Dendritic cell treated with granulocyte-macrophage colony-stimulating factor and Interleukin-4, amounts not matched to agents 40 ng/mL and 50 ng/mL, for 4 days (primary cell): ENCODE measurements at regions not wholly inside any gene's neighbourhood (a gene's known extent, or its start where the extent isn't known, plus 50 kb on each side); places are given as distances from the start of the nearest gene placed in this dataset.
"Not testable (repeated sequence)": the region's sequence is repeated elsewhere in the genome, so short reads cannot be mapped to it uniquely, and the experiment has no call there.

Experiments
- H3K27ac Mint-ChIP-seq: one replicate; pipeline ENCODE4 v1.8.0; 2022; ENCODE audit warnings: mild to moderate bottlenecking, mixed read lengths
- H3K27me3 Mint-ChIP-seq: one replicate; pipeline ENCODE4 v1.8.0; 2022; ENCODE audit warnings: mild to moderate bottlenecking, mixed read lengths
- H3K36me3 Mint-ChIP-seq: one replicate; pipeline ENCODE4 v1.8.0; 2022; ENCODE audit warnings: low read depth, mixed read lengths
- H3K4me1 Mint-ChIP-seq: one replicate; pipeline ENCODE4 v1.8.0; 2022; ENCODE audit warnings: low read depth, mixed read lengths
- H3K4me3 Mint-ChIP-seq: one replicate; pipeline ENCODE4 v1.8.0; 2022; ENCODE audit warnings: mild to moderate bottlenecking, moderate library complexity, mixed read lengths
- H3K9me3 Mint-ChIP-seq: one replicate; pipeline ENCODE4 v1.8.0; 2022; ENCODE audit warnings: mixed read lengths
- intact Hi-C: fragments of 100-400 bp; cut with micrococcal nuclease; formaldehyde crosslinking; loops from one replicate; pipeline ENCODE4 v1.15.0; 2022

DNA sequence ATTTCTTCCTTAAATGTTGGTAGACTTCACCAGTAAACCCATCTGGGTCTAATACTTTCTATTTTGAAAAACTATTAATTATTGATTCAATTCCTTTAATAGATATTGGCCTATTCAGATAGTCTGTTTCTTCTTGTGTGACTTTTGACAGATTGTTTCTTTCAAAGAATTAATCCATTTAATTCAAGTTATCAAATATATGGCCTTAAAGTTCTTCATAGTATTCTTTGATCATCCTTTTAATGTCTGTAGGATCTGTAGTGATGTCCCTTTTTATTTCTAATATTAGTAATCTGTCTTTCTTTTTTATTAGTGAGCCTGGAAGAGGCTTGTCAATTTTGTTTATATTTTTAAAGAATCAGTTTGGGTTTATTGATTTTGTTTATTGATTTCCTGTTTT, 190.0 kb downstream of the SLC38A4 start:
- Mint-ChIP-seq H3K9me3 (peaks cover 44% of the 10 kb centered on the region), H3K36me3 (no peaks in the 10 kb centered on the region), H3K27me3 (no peaks in the 10 kb centered on the region), H3K27ac (no peak overlapping the region), H3K4me3 (no peak overlapping the region), H3K4me1 (no peaks in the 10 kb centered on the region)
- intact Hi-C loops = no loop called here

DNA sequence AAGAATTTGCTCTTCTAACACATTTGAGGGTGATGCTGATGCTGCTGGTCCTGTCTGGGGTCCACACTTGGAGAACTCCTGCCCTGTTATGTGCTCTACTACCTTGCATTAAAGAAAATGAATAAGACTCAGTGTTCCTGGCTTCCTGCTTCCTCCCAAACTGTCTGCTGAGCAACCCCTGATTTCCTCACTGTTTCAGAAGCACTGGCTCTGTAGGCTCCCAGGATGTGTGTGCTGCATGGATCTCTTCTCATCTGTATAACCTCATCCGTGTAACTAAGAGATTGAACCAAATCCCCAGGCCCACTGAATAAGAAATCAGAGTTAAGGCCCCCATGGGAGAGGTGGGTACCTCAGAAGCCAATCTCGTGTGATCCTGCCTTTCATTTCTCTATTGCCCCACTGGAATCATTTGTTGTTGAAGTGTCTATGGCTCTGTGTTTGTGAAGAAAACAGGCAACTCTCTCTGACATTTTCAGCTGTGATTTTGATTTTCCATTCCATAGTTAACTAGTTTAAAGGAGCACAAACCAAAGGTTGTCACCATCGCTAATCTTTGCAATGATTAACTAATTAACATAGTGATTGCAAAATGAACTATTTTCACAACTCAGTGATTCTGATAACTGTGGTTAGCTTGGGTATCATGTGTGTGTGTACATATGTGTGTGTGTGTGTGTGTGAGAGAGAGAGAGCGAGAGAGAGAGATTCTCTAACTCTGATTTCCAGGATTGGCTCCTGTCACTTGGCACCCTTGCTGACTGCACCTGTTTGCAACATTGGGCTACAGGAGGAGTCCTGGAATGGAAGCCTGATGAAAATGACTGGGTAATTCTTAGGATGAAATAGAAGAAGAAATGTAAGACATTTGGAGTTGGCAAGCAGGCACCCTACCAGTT, 196.2 kb downstream of the SLC38A4 start:
- no peaks in the 10 kb centered on the region for H3K27me3 Mint-ChIP-seq
- H3K4me1 Mint-ChIP-seq = peaks cover 5% of the 10 kb centered on the region
- no peaks in the 10 kb centered on the region for H3K9me3 Mint-ChIP-seq
- H3K36me3 Mint-ChIP-seq = no peaks in the 10 kb centered on the region
- H3K27ac Mint-ChIP-seq = no peak overlapping the region
- H3K4me3 Mint-ChIP-seq = no peak overlapping the region
- intact Hi-C loops = no loop called here

DNA sequence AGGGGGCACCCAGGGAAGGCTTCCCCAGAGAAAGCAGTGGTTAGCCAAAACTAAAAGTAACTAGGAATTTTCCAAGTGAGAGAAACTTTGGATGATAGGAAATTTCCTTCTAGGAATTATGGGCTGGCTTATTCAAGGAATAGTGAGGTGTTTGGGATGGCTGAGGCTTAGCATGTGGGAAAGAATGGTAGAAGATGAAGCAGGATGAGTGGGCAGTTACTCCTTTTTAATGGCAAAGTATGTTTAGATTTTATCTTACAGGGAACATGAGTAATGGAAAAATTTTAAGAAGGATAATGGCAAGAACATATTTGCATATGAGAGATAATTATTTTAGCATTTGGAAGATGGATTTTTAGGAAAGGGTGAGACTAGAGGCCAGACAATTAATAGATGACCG, 197.6 kb downstream of the SLC38A4 start:
- H3K4me1 Mint-ChIP-seq = peaks cover 5% of the 10 kb centered on the region
- H3K9me3 Mint-ChIP-seq = no peaks in the 10 kb centered on the region
- H3K27me3 Mint-ChIP-seq = no peaks in the 10 kb centered on the region
- intact Hi-C loops = no loop called here
- no peak overlapping the region for H3K4me3 Mint-ChIP-seq
- no peaks in the 10 kb centered on the region for H3K36me3 Mint-ChIP-seq
- H3K27ac Mint-ChIP-seq = no peak overlapping the region

DNA sequence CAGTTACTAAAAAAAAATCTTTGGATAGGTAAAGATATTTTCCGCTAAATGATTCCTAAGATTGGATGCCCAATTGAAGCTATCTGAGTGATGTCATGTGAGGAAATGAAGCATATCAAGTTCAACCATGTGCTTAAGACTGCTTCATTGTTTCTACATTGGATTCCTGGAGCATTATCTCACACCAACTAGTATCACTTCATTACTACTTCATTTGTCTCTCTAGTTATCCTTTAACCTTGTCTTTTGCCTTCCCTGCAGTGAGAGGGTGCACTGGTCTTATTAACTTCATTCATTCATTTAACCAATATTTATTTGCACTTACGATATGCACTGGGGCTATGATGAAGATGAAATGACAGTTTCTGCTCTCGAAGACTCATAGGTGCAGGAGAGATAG, 198.1 kb downstream of the SLC38A4 start:
- Mint-ChIP-seq H3K9me3 (no peaks in the 10 kb centered on the region), H3K27ac (no peak overlapping the region), H3K4me3 (no peak overlapping the region), H3K27me3 (no peaks in the 10 kb centered on the region), H3K4me1 (peaks cover 5% of the 10 kb centered on the region), H3K36me3 (no peaks in the 10 kb centered on the region)
- intact Hi-C loops = no loop called here

DNA sequence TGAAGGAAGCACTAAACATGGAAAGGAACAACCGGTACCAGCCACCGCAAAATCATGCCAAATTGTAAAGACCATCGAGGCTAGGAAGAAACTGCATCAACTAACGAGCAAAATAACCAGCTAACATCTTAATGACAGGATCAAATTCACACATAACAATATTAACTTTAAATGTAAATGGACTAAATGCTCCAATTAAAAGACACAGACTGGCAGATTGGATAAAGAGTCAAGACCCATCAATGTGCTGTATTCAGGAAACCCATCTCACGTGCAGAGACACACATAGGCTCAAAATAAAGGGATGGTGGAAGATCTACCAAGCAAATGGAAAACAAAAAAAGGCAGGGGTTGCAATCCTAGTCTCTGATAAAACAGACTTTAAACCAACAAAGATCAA, 206.3 kb downstream of the SLC38A4 start:
- H3K4me3 Mint-ChIP-seq, H3K27ac Mint-ChIP-seq, H3K4me1 Mint-ChIP-seq: not testable (repeated sequence)

DNA sequence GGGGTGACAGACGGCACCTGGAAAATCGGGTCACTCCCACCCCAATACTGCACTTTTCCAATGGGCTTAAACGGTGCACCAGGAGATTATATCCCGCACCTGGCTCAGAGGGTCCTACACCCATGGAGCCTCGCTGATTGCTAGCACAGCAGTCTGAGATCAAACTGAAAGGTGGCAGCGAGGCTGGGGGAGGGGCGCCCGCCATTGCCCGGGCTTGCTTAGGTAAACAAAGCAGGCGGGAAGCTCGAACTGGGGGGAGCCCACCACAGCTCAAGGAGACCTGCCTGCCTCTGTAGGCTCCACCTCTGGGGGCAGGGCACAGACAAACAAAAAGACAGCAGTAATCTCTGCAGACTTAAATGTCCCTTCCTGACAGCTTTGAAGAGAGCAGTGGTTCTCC, 208.1 kb downstream of the SLC38A4 start:
- H3K27ac Mint-ChIP-seq, H3K27me3 Mint-ChIP-seq, H3K4me3 Mint-ChIP-seq, H3K4me1 Mint-ChIP-seq, H3K36me3 Mint-ChIP-seq, intact Hi-C loops: not testable (repeated sequence)
- peaks cover 46% of the 10 kb centered on the region for H3K9me3 Mint-ChIP-seq

More for the DNA sequence above, 206.3 kb downstream of the SLC38A4 start:
- H3K36me3 Mint-ChIP-seq, H3K27me3 Mint-ChIP-seq, intact Hi-C loops: not testable (repeated sequence)
- peaks cover 42% of the 10 kb centered on the region for H3K9me3 Mint-ChIP-seq

DNA sequence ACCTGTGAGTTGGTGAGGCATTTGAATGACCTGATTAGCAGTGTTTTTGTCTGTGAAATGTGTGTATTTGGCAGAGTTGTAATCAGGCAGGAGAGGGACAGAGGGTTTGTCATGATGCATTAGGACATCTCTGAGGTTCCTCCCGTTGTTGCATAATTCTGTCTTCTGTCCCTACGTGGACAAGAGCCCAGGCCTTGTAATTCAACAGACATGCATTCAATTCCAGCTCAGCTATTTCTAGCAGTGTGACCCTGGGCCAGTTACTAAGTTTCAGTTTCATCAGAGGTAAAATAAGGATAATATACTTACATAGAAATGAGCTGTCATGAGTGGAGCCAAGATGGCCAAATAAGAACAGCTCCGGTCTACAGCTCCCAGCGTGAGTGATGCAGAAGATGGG, 208.6 kb downstream of the SLC38A4 start:
- no peak overlapping the region for H3K27ac Mint-ChIP-seq
- H3K9me3 Mint-ChIP-seq = peaks cover 52% of the 10 kb centered on the region
- intact Hi-C loops = no loop called here
- H3K4me1 Mint-ChIP-seq = no peaks in the 10 kb centered on the region
- no peaks in the 10 kb centered on the region for H3K36me3 Mint-ChIP-seq
- H3K27me3 Mint-ChIP-seq = no peaks in the 10 kb centered on the region
- H3K4me3 Mint-ChIP-seq = no peak overlapping the region

DNA sequence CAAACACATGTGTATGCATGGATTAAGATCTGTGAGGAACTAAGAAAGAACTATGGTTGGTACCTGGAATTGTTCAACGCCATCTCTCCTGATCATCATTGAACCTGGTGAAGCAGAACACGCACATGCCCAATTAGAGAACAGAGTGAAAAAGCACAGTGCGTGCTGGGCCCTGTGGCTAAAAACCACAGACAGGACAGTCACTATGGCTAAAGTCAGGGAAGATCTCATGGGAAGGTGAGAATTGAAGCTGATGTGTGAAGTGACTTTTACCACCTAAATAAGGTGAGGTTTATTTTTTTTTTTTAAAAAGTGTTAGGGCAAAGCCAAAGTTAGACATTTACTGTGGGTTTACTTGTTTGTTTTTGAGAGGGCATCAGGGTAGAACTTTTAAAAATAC, 215.0 kb downstream of the SLC38A4 start:
- H3K36me3 Mint-ChIP-seq = no peaks in the 10 kb centered on the region
- H3K4me1 Mint-ChIP-seq = peaks cover 10% of the 10 kb centered on the region
- no peaks in the 10 kb centered on the region for H3K27me3 Mint-ChIP-seq
- no peak overlapping the region for H3K4me3 Mint-ChIP-seq
- no peak overlapping the region for H3K27ac Mint-ChIP-seq
- intact Hi-C loops = no loop called here
- H3K9me3 Mint-ChIP-seq = peaks cover 17% of the 10 kb centered on the region

DNA sequence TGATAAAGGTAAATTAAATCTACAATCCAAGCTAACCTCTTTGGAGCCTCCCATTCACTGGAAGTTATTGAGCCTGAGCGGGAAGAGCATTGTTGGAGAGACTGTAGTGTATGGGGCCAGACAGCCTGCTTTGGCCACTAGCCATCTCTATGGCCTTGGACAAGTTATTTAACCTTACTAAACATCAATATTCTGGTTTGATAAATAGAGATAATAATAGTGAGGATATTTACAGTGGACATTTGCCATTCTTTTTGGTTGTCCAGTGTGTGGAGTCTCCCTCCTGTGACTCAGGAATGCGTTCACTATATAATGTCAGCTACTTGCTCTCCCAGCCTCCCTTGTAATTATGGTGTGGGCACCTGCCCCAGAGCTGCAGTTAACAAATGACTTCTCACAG, 216.1 kb downstream of the SLC38A4 start:
- H3K27ac Mint-ChIP-seq = no peak overlapping the region

DNA sequence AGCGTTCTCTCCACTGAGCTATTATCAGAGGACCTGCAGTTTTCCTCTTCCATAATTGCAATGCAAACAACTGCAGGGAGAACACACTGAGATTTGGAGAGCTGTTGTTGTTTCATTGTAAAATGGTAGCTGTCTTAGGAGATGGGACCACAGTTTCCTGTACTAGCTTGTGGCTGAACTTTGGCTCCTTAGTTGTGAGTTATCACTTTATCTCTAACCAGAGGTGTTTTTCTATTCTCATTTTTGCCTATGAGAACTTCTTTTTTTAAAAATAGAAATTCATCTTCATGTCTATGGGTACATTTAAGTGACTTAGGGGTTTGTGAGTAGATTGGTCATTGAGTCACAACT, 216.5 kb downstream of the SLC38A4 start:
- no peak overlapping the region for H3K27ac Mint-ChIP-seq
- no peaks in the 10 kb centered on the region for H3K27me3 Mint-ChIP-seq
- H3K9me3 Mint-ChIP-seq = peaks cover 20% of the 10 kb centered on the region
- intact Hi-C loops = no loop called here
- no peaks in the 10 kb centered on the region for H3K36me3 Mint-ChIP-seq
- H3K4me1 Mint-ChIP-seq = peaks cover 10% of the 10 kb centered on the region
- H3K4me3 Mint-ChIP-seq = no peak overlapping the region

More for the DNA sequence above, 216.1 kb downstream of the SLC38A4 start:
- Mint-ChIP-seq H3K27me3 (no peaks in the 10 kb centered on the region), H3K4me3 (no peak overlapping the region), H3K36me3 (no peaks in the 10 kb centered on the region), H3K4me1 (peaks cover 10% of the 10 kb centered on the region), H3K9me3 (peaks cover 17% of the 10 kb centered on the region)
- intact Hi-C loops = no loop called here

DNA sequence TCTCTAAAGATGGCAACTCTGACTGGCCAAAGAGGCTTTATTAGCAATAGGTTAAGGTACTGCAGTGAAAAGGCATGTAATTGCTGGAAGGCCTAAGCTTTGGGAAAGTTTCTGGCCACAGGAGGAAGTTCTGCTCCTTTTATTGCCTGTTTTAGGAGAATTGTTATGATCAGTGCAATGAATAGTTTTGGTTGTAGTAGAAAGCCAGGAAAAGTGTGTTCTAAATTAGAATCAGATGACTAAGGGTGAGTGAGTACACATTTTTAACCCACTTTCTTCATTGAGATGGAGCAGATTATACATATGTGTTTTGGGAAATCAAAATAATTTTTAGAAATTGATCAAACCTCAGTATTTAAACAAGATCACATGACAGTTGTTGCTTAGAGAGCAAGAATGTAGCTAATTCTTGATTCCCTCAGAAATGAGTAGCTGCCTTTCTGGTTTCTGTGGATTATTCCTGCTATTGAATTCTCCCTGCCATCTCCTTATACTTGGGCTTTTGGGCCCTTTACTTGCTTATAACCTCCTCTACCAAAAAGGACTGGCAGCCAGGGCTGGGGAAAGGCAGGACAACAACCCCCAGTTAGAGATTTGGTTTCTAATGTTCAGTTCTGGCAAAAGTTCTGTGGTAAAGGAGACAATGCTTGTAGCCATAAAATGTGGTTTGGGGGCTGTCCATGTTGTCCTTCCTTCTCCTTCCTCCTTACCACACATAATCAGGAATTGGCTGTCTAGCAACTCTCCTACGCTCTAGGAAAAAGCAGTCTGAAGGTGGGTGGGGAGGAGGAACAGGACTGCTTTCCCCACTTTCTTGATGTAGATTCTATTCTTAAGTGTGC, 217.1 kb downstream of the SLC38A4 start:
- H3K4me1 Mint-ChIP-seq = peaks cover 10% of the 10 kb centered on the region
- no peak overlapping the region for H3K27ac Mint-ChIP-seq
- intact Hi-C loops = no loop called here

DNA sequence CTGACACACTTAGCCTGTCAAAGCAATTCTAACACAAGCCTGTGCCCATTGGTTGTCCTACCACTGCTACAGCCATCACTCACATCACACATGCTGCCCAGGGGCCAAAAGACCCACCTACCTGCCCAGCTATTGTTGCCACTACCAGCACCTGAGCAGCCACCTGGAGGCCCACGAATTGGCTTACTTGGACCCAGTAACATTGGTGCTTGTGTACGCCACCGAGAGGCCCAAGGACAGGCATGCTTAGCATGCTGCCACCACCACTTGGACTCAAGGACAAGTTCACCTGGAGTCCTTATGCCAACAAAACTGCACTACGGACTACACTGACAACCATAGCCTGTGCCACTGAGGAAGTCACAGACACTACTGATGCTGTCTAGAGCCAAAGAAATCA, 221.1 kb downstream of the SLC38A4 start:
- intact Hi-C loops = no loop called here
- Mint-ChIP-seq H3K36me3 (no peaks in the 10 kb centered on the region), H3K27me3 (no peaks in the 10 kb centered on the region), H3K27ac (no peak overlapping the region), H3K9me3 (peaks cover 40% of the 10 kb centered on the region), H3K4me1 (peaks cover 10% of the 10 kb centered on the region), H3K4me3 (no peak overlapping the region)

More for the DNA sequence above, 217.1 kb downstream of the SLC38A4 start:
- H3K4me3 Mint-ChIP-seq = no peak overlapping the region
- H3K27me3 Mint-ChIP-seq = no peaks in the 10 kb centered on the region
- H3K36me3 Mint-ChIP-seq = no peaks in the 10 kb centered on the region
- peaks cover 20% of the 10 kb centered on the region for H3K9me3 Mint-ChIP-seq

DNA sequence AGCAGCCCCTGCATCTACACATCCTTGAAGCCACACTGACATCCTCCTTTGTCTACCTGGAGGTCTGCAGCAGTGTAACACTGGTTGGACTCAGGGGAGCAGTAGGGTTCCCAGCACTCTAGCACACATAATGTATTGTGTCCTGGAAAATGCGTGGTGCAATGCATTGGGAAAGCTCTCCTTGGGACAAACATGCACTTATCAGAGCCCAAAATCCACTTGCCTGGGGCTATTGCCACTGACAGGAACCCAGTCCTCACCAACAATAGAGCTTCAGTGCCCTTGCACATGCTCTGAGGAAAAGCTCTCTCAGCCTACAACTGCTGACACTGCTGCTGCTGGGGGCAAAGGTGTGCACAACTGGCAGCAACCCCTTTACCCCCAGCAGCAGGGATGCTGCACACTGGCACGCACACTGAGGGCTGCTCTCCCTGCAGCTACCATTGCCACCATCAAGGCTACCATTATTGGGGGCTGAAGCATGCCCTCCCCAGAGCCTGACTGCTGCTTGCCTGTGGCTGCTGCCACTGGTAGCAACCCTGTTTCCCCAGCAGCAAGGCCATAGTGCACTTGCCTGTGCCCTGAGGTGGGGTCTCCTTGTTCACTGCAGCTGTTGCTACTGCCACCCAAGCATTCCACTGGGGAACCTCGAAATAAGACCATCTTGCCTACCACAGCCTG, 221.9 kb downstream of the SLC38A4 start:
- Mint-ChIP-seq H3K36me3 (no peaks in the 10 kb centered on the region), H3K27me3 (no peaks in the 10 kb centered on the region), H3K9me3 (peaks cover 47% of the 10 kb centered on the region), H3K27ac (no peak overlapping the region), H3K4me1 (peaks cover 8% of the 10 kb centered on the region), H3K4me3 (no peak overlapping the region)
- intact Hi-C loops = no loop called here

DNA sequence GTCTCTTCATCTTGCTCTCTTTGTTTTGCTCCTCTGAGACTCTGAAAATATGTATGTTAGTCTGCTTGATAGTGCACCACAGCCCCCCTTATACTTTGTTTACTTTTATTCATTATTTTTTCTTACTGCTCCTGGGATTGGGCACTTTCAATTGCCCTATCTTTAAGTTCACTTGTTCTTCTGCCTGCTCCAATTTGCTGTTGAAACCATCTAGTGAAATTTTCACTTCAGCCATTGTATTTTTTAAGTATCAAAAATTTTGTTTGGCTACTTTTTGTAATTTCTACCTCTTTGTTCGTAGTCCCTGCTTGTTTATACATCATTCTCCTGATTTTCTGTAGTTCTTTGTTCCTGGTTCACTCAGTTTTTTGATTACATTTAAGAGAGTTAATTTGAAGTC, 223.3 kb downstream of the SLC38A4 start:
- H3K4me1 Mint-ChIP-seq = no peaks in the 10 kb centered on the region
- H3K27ac Mint-ChIP-seq = no peak overlapping the region
- intact Hi-C loops = no loop called here
- H3K27me3 Mint-ChIP-seq = no peaks in the 10 kb centered on the region
- no peak overlapping the region for H3K4me3 Mint-ChIP-seq
- H3K9me3 Mint-ChIP-seq = peaks cover 57% of the 10 kb centered on the region
- no peaks in the 10 kb centered on the region for H3K36me3 Mint-ChIP-seq
